ENCODE measurements at regions not wholly inside any gene's neighbourhood (a gene's known extent, or its start where the extent isn't known, plus 50 kb on each side); places are given as distances from the start of the nearest gene placed in this dataset.

DNA sequence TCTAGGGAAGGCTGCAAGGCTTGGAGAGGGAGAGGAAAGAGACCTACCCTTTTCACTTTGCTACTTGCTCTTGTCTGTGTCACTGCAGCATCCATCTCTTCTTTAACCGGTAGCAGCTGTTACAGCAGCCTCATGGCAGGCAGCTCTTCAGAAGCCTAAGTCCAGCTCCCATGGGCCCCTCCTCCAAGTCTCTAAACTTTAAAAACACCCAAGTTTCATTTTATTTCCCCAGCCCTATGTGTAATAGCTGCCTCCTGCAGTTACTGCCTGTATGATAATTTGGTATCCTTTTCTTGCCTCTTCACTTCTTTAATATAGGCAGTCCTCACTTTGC is 313.1 kb upstream of the PIK3R1 start:
- intact Hi-C loops (cut with micrococcal nuclease) (no loop called here), dilution Hi-C loops (cut with MboI; ENCODE audit: extremely low pct_ligation_motif_present, low sequenced_read_pairs) (no loop called here)
- Histone ChIP-seq H2AFZ (ENCODE audit: low read depth, low read length) (no peak overlapping the region), H3K27ac (ENCODE audit: insufficient read depth, low read depth, low read length) (no peak overlapping the region), H3K4me3 (replicated peaks in 1 of 3; ENCODE audit: insufficient read depth in 1 of 3, low read depth in 1 of 3, low read length in 3 of 3) (no peak overlapping the region), H3K79me2 (ENCODE audit: control insufficient read depth, insufficient read depth, low read length) (no peaks in the 10 kb centered on the region), H3K27me3 (ENCODE audit: control insufficient read depth in 2 of 2, insufficient read depth in 2 of 2, low read length in 2 of 2) (peaks cover 0 to 3% of the 10 kb centered on the region in 2 experiments), H3K4me1 (ENCODE audit: control insufficient read depth, extremely low read depth, insufficient read depth, low read length) (no peaks in the 10 kb centered on the region), H3K9me1 (replicated peaks; ENCODE audit: control insufficient read depth, extremely low read depth, insufficient read depth, low read length) (no peaks in the 10 kb centered on the region), H3K9me3 (replicated peaks; ENCODE audit: control insufficient read depth, insufficient read depth, low read length) (no peaks in the 10 kb centered on the region), H3K36me3 (ENCODE audit: control insufficient read depth in 2 of 2, extremely low read depth in 1 of 2, insufficient read depth in 2 of 2, low read length in 2 of 2) (no peaks in the 10 kb centered on the region), H3K4me2 (ENCODE audit: insufficient read depth, low read length) (no peak overlapping the region), H3K9ac (replicated peaks; ENCODE audit: extremely low read depth, insufficient read depth, low read length) (no peak overlapping the region), H4K20me1 (replicated peaks; ENCODE audit: control insufficient read depth, extremely low read depth, insufficient read depth, low read length) (no peaks in the 10 kb centered on the region)
- BruUV-seq (replicated peaks) = no TSS peak
- TF ChIP-seq, protein P1, sequence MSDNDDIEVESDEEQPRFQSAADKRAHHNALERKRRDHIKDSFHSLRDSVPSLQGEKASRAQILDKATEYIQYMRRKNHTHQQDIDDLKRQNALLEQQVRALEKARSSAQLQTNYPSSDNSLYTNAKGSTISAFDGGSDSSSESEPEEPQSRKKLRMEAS (IDR thresholded peaks at IDR 0.05; ENCODE audit: insufficient read depth, insufficient read length) = no peak
- TF ChIP-seq POLR2A (IDR thresholded peaks at IDR 0.05; ENCODE audit: low read depth, low read length) (no peak), MYC (IDR thresholded peaks at IDR 0.05; ENCODE audit: low read depth, low read length) (no peak), JUN (IDR thresholded peaks at IDR 0.05; ENCODE audit: borderline replicate concordance, insufficient read depth, insufficient read length, low read depth) (no peak)
- ChIA-PET CTCF (no interaction called here), POLR2A (no interaction called here)
- FAIRE-seq (no peak), DNase-seq (ENCODE audit: low read depth, low spot score) (no peak)

DNA sequence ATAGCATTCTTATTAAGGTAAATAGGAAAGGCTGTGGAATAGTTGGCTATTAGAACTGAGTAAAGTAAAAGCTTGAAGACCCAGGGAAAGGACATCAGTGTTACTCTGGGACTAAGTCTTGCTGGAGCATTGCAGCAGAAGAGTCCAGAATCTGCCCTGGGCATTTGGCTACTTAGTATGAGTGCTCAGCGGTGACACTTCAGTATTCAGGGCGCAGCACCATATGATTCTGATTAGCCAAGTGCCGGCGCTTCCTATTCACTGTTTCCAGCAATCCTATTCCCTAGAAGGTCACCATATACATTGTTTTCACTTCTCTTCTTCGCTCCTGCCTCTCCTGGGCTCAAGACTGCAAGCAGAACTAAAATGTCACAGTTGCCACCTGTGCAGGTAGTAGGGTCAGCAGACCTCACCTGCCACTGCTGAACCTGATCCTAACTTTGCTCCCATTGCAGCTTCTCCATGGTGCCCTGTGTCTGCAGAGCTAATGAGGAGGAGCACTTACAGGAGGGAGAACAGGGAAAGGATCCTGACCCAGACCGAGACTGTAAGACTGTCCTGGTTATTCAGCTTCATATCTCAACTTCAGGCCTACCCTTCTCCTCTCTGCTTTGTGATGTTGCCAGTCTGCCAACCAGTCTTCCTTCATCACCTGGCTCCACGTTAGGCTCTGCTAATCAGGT is 313.6 kb upstream of the PIK3R1 start:
- CTCF ChIA-PET = interaction anchor here (1.1 kb wide), 1 partner anchor 22 kb away, joined by 4 read pairs; no protein-coding TSS in a partner anchor
- no peaks in the 10 kb centered on the region for H3K36me3 ChIP-seq (ENCODE audit: control insufficient read depth in 2 of 2, extremely low read depth in 1 of 2, insufficient read depth in 2 of 2, low read length in 2 of 2)
- dilution Hi-C loops (cut with MboI; ENCODE audit: extremely low pct_ligation_motif_present, low sequenced_read_pairs) = no loop called here

More for the DNA sequence above, 313.6 kb upstream of the PIK3R1 start:
- Histone ChIP-seq H3K9ac (replicated peaks; ENCODE audit: extremely low read depth, insufficient read depth, low read length) (no peak overlapping the region), H3K9me3 (replicated peaks; ENCODE audit: control insufficient read depth, insufficient read depth, low read length) (no peaks in the 10 kb centered on the region), H3K4me2 (ENCODE audit: insufficient read depth, low read length) (no peak overlapping the region), H3K79me2 (ENCODE audit: control insufficient read depth, insufficient read depth, low read length) (no peaks in the 10 kb centered on the region), H3K9me1 (replicated peaks; ENCODE audit: control insufficient read depth, extremely low read depth, insufficient read depth, low read length) (no peaks in the 10 kb centered on the region), H3K4me1 (ENCODE audit: control insufficient read depth, extremely low read depth, insufficient read depth, low read length) (no peaks in the 10 kb centered on the region), H3K27me3 (ENCODE audit: control insufficient read depth in 2 of 2, insufficient read depth in 2 of 2, low read length in 2 of 2) (peaks cover 0 to 3% of the 10 kb centered on the region in 2 experiments), H2AFZ (ENCODE audit: low read depth, low read length) (no peak overlapping the region), H3K4me3 (replicated peaks in 1 of 3; ENCODE audit: insufficient read depth in 1 of 3, low read depth in 1 of 3, low read length in 3 of 3) (no peak overlapping the region), H3K27ac (ENCODE audit: insufficient read depth, low read depth, low read length) (no peak overlapping the region), H4K20me1 (replicated peaks; ENCODE audit: control insufficient read depth, extremely low read depth, insufficient read depth, low read length) (no peaks in the 10 kb centered on the region)
- intact Hi-C loops (cut with micrococcal nuclease) = no loop called here
- DNase-seq (ENCODE audit: low read depth, low spot score) = no peak
- TF ChIP-seq POLR2AphosphoS5 (IDR thresholded peaks at IDR 0.05; ENCODE audit: insufficient read depth, low read depth, low read length) = no peak
- TF ChIP-seq, protein P1 (IDR thresholded peaks at IDR 0.05; ENCODE audit: insufficient read depth, insufficient read length) = no peak
- no peak for TF ChIP-seq FOS (IDR thresholded peaks at IDR 0.05; ENCODE audit: borderline replicate concordance, insufficient read depth, low read length)
- no peak for TF ChIP-seq JUN (IDR thresholded peaks at IDR 0.05; ENCODE audit: borderline replicate concordance, insufficient read depth, insufficient read length, low read depth)
- no peak for TF ChIP-seq EZH2 (IDR thresholded peaks at IDR 0.05; ENCODE audit: borderline replicate concordance, low read depth, low read length, severe bottlenecking)
- TF ChIP-seq GATA2 (IDR thresholded peaks at IDR 0.05; ENCODE audit: insufficient read depth, insufficient read length, low read depth, low read length) = no peak
- TF ChIP-seq POLR2A (IDR thresholded peaks at IDR 0.05; ENCODE audit: low read depth, low read length) = no peak
- TF ChIP-seq, protein P2, sequence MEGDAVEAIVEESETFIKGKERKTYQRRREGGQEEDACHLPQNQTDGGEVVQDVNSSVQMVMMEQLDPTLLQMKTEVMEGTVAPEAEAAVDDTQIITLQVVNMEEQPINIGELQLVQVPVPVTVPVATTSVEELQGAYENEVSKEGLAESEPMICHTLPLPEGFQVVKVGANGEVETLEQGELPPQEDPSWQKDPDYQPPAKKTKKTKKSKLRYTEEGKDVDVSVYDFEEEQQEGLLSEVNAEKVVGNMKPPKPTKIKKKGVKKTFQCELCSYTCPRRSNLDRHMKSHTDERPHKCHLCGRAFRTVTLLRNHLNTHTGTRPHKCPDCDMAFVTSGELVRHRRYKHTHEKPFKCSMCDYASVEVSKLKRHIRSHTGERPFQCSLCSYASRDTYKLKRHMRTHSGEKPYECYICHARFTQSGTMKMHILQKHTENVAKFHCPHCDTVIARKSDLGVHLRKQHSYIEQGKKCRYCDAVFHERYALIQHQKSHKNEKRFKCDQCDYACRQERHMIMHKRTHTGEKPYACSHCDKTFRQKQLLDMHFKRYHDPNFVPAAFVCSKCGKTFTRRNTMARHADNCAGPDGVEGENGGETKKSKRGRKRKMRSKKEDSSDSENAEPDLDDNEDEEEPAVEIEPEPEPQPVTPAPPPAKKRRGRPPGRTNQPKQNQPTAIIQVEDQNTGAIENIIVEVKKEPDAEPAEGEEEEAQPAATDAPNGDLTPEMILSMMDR (IDR thresholded peaks at IDR 0.05; ENCODE audit: extremely low read depth in 1 of 2, insufficient read depth in 1 of 2, low read depth in 1 of 2, low read length in 2 of 2) = no peak
- TF ChIP-seq MYC (IDR thresholded peaks at IDR 0.05; ENCODE audit: low read depth, low read length) = no peak
- FAIRE-seq = no peak
- BruUV-seq (replicated peaks) = no TSS peak
- POLR2A ChIA-PET = no interaction called here

Data from endothelial cell of umbilical vein (primary cell).